GM20000 (cell line): ENCODE measurements at regions not wholly inside any gene's neighbourhood (a gene's known extent, or its start where the extent isn't known, plus 50 kb on each side); places are given as distances from the start of the nearest gene placed in this dataset.
"Not testable (repeated sequence)": the region's sequence is repeated elsewhere in the genome, so short reads cannot be mapped to it uniquely, and the experiment has no call there.

ENCODE experiments used
- DNase-seq: peaks from one replicate; pipeline ENCODE4 v3.0.0; 2012; ENCODE audit warnings: low spot score
- CTCF ChIP-seq: IDR thresholded peaks from 2 replicates; pipeline ENCODE4 v1.5.1; 2012; ENCODE audit warnings: mild to moderate bottlenecking, control low read depth; ENCODE audit errors: extremely low read depth, missing control alignments

GRCh38 chr17:20771104-20771503, 191.6 kb downstream of the CDRT15L2 start:
- no peak for DNase-seq
- TF ChIP-seq CTCF = no peak

GRCh38 chr17:20774472-20775135, 195.1 kb downstream of the CDRT15L2 start:
- no peak for TF ChIP-seq CTCF
- DNase-seq = no peak

GRCh38 chr17:20775331-20775730, 195.8 kb downstream of the CDRT15L2 start:
- TF ChIP-seq CTCF = no peak
- no peak for DNase-seq

- no peak for DNase-seq
- TF ChIP-seq CTCF = no peak
These were observed 200.0 kb downstream of the CDRT15L2 start for GRCh38 chr17:20779521-20779920.

GRCh38 chr17:20781260-20781659, 201.7 kb downstream of the CDRT15L2 start:
- no peak for DNase-seq
- no peak for TF ChIP-seq CTCF

GRCh38 chr17:20781869-20782268, 202.3 kb downstream of the CDRT15L2 start:
- DNase-seq = not testable (repeated sequence)

GRCh38 chr17:20783091-20783490, 203.6 kb downstream of the CDRT15L2 start:
- DNase-seq = no peak
- TF ChIP-seq CTCF = no peak

- DNase-seq = no peak
- TF ChIP-seq CTCF = no peak
These were observed 204.7 kb downstream of the CDRT15L2 start for GRCh38 chr17:20784100-20784665.
